Motor neuron (in vitro differentiated cells): ENCODE measurements at regions not wholly inside any gene's neighbourhood (a gene's known extent, or its start where the extent isn't known, plus 50 kb on each side); places are given as distances from the start of the nearest gene placed in this dataset.

Experiments
- ATAC-seq, 8 experiments: fragments of 200-7000 bp; cut with Tn5 transposase; replicated peaks in 6 of 8; 2 replicates each; pipeline ENCODE4 v1.8.0; 2021; ENCODE audit warnings: mild to moderate bottlenecking in 8 of 8, moderate library complexity in 8 of 8
- H3K27ac ChIP-seq, 2 donors: fragments of 250-450 bp; sonication (Bioruptor Pico); 2 replicates each; pipeline ENCODE4 v1.9.0; 2021; ENCODE audit warnings: antibody characterized with exemption in 2 of 2, mild to moderate bottlenecking in 2 of 2, moderate library complexity in 1 of 2
- H3K4me1 ChIP-seq, 2 donors: fragments of 250-450 bp; sonication (Bioruptor Pico); replicated peaks in 1 of 2; 2 replicates each; pipeline ENCODE4 v1.6.1; 2021; ENCODE audit warnings: antibody characterized with exemption in 2 of 2, mild to moderate bottlenecking in 2 of 2, moderate library complexity in 1 of 2
- H3K4me3 ChIP-seq, 5 donors: fragments of 250-450 bp; sonication (Bioruptor Pico); 2 replicates each; pipeline ENCODE4 v1.9.0; 2021; ENCODE audit warnings: antibody characterized with exemption in 5 of 5, mild to moderate bottlenecking in 5 of 5, moderate library complexity in 4 of 5
- WGBS, 10 experiments: fragments of 450-650 bp; shearing (Covaris generic); methylation state at CpG; one replicate each; pipeline ENCODE4 v1.0.0; 2022; 5-methylcytosine and 5-hydroxymethylcytosine counted together
- in situ Hi-C, 9 experiments: fragments of 400-800 bp; cut with MboI; loops; one replicate each; pipeline ENCODE4 v1.15.0; 2021; ENCODE audit warnings: low sequenced_read_pairs in 9 of 9, low pct_unique_long_range_greater_than_20kb in 2 of 9; ENCODE audit not compliant: unreplicated experiment in 9 of 9

GRCh38 chr9:108133101-108133500, 643.5 kb upstream of the KLF4 start:
- ATAC-seq, result no peak
- Histone ChIP-seq H3K4me1 (no peaks in the 10 kb centered on the region), H3K27ac (no peak overlapping the region), H3K4me3 (no peak overlapping the region)
- in situ Hi-C loops, result no loop called here

- in situ Hi-C loops, result no loop called here
- H3K4me1 ChIP-seq, result no peaks in the 10 kb centered on the region
- no peak for ATAC-seq
- no peak overlapping the region for H3K4me3 ChIP-seq
- WGBS, 10 experiments, result 90 to 100% (median 100%) methylated on average over 2 of the region's 2 CpGs; no CpG with 5 or more reads in 3 of the 10 experiments
- no peak overlapping the region for H3K27ac ChIP-seq
These were observed 641.3 kb upstream of the KLF4 start for GRCh38 chr9:108130905-108131304.

- 42 to 100% (median 92%) methylated on average over 2 to 4 of the region's 4 CpGs for WGBS, 10 experiments
- Histone ChIP-seq H3K4me1 (no peaks in the 10 kb centered on the region), H3K27ac (no peak overlapping the region), H3K4me3 (no peak overlapping the region)
- in situ Hi-C loops, result no loop called here
- ATAC-seq, result no peak
These were observed 636.1 kb upstream of the KLF4 start for GRCh38 chr9:108125625-108126024.

DNA sequence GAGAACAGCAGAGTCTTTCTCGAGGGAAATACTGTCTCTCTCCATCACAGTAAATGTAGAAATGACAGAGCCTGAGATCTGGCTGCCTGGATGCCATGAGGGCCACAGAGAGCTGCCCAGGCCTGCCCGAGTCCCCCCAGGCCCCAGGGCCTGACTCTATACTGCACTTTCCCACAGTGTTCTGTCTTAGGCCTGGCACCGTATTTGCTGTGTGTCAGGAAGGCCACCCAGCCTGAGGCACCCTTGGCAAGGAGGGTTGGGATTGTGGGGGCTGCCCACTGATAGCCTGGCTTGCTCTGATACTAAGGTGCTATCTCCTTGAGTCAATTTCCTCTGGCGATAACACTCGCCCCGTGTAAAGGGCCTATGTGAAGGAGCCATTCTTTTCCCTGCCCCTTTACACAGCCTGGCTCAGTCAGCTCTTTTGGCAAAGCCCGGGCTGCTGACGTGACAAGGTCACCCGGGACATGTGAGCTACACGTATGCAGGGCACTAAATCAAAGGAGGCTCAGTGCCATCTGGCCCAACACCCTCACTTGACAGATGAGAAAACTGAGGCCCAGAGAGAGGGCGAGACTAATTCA, 630.1 kb upstream of the KLF4 start:
- ATAC-seq, result no peak
- Histone ChIP-seq H3K27ac (no peak overlapping the region), H3K4me3 (no peak overlapping the region), H3K4me1 (no peaks in the 10 kb centered on the region)
- in situ Hi-C loops, result loop anchor here in 1 of 9 experiments (25.0 kb wide), 1 partner anchor 443 kb away; no protein-coding TSS in a partner anchor
- 45 to 90% (median 79%) methylated on average over 1 to 7 of the region's 11 CpGs; no CpG with 5 or more reads in 4 of the 10 experiments for WGBS, 10 experiments

DNA sequence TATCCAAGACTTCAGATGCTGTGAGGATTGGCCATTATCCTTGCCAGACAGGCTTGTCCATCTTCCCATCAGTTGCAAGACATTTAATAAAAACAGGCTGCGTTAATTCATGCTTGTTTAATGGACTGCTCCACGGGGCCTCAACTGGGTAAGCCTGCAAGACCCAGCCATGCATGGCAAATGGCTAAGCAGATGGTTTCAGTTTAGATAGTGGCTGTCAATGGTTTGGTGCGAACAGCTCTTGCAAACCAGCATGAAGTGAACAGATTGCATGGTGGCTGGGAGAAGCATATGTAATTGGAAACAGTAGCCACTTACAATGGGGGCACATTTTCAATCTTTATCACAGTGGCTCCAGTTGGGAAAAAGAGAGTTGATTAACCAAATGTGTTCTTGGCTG, 628.2 kb upstream of the KLF4 start:
- Histone ChIP-seq H3K4me1 (no peaks in the 10 kb centered on the region), H3K4me3 (no peak overlapping the region), H3K27ac (no peak overlapping the region)
- peak in 3 of 8 experiments; percentile 54 to 78 (median 71) for ATAC-seq
- in situ Hi-C loops, result loop anchor here in 1 of 9 experiments (25.0 kb wide), 1 partner anchor 445 kb away; no protein-coding TSS in a partner anchor
- WGBS, 10 experiments, result 17 to 83% (median 38%) methylated on average over 1 to 3 of the region's 3 CpGs; no CpG with 5 or more reads in 1 of the 10 experiments

DNA sequence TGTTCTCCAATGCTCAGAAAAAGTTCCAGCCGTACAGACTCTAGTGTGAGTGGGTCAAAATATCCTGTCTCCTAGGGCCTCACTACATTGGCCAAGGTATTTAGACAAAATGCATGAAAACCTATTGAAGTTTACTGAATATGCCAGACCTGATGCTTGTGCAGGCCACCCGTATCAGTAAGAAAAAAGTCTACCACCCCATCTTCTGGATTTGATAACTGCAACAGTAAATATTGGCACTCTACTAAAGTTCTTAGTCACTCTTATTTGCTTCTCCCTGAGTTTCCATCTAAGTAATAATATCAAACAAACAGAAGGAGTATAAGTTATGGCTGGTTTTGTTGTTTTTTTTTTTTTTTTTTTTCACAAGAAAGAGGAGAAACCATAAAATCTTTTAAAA, 627.7 kb upstream of the KLF4 start:
- in situ Hi-C loops, result loop anchor here in 1 of 9 experiments (25.0 kb wide), 1 partner anchor 445 kb away; no protein-coding TSS in a partner anchor
- ATAC-seq, result no peak
- 60 to 100% (median 100%) methylated on average over 1 to 2 of the region's 2 CpGs; no CpG with 5 or more reads in 3 of the 10 experiments for WGBS, 10 experiments
- Histone ChIP-seq H3K27ac (no peak overlapping the region), H3K4me1 (no peaks in the 10 kb centered on the region), H3K4me3 (no peak overlapping the region)

DNA sequence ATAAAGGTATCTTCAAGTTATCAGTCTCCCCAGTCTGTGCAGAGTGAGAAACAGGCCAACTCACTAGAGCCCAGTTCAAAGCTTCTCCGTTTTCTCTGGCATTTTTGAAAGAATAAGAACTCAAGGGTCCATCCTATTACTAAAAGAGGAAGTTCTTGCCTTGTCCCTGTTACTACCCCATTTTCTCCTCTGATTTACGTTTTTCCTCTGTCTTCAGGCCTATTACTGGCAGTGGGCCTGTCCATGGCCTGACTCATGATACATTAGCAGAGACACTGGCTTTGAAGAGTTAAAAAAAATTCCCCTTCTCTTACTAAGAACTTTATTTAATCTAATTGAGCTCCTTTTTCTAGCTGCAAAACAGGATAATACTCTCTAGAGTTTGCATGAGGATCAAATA, 624.0 kb upstream of the KLF4 start:
- H3K4me1 ChIP-seq, result peaks cover 0 to 10% of the 10 kb centered on the region in 2 donors
- WGBS, 10 experiments, result 17 to 86% (median 73%) methylated on average over 1 to 2 of the region's 2 CpGs; no CpG with 5 or more reads in 1 of the 10 experiments
- no peak overlapping the region for H3K4me3 ChIP-seq
- no peak overlapping the region for H3K27ac ChIP-seq
- in situ Hi-C loops, result loop anchor here in 1 of 9 experiments (25.0 kb wide), 1 partner anchor 449 kb away; no protein-coding TSS in a partner anchor
- no peak for ATAC-seq

DNA sequence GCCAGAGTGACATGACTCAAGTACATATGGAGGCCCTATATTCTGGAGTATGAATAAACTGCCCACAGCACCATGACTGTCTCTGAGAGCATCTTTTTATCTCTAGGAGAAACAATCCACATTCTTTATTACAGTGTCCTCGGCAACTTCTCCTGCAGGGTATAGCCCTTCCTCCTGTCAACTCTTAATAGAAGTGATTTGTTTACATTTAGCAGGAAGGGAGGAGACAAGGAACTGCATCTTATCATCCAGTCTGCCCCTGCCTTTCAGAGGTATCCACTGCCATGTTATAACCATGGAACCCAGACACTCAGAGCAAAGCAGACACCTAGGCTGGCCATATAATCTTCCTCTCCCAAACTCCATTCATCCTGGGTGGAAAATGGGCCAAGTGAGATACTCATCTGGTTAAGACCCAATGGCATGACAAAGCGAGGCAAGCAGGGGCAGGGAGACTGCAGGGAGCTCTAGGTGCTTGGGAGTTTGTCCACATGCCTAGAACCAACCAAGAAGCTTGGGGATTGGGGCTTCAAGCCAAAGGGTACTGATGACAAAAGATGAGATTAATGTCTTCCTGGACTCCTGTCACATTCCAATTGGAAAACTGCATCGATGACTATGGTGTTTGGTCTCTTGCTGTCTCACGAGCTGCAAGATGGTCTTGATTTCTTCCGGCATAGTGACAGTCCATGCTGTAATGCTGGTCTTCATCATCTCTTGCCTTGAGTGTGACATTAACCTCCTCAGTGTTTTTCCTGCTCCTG, 620.5 kb upstream of the KLF4 start:
- no peak overlapping the region for H3K27ac ChIP-seq
- peak in 5 of 8 experiments; percentile 18 to 49 (median 42) for ATAC-seq

DNA sequence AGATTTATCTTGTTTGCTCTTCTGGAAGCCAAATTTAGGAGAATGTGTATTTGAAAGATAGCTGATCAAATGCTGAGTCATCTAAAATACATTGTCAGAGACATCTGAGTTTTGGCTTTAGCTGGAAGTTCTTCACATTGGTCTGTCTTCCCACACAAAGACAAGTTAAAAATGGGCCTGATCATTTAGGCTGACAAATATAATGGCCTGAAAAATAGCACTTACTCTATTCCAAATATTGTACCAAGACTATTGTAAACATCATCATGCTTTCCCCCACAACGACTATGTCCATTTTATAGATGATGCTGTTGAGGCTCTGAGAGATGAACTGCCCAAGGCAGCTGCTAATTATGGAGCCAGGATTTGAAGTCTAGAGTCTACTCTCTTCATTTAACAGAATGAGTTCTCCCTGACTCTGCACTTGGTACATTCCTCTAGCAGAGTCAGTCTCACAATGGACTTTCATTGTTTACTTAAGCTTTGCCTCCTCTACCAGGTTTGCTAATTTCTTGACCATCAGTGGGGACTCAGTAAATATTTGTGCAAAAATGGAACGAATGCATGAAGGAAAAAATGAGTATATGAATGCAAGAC, 619.4 kb upstream of the KLF4 start:
- ATAC-seq, result no peak
- no peak overlapping the region for H3K27ac ChIP-seq
- H3K4me3 ChIP-seq, result no peak overlapping the region
- 0 to 100% (median 71%) methylated on average over 1 to 2 of the region's 2 CpGs; no CpG with 5 or more reads in 1 of the 10 experiments for WGBS, 10 experiments
- peaks cover 0 to 10% of the 10 kb centered on the region in 2 donors for H3K4me1 ChIP-seq
- in situ Hi-C loops, result loop anchor here in 1 of 9 experiments (25.0 kb wide), 1 partner anchor 453 kb away; no protein-coding TSS in a partner anchor

More for the DNA sequence above, 620.5 kb upstream of the KLF4 start:
- Histone ChIP-seq H3K4me3 (no peak overlapping the region), H3K4me1 (peaks cover 0 to 10% of the 10 kb centered on the region in 2 donors)
- WGBS, 10 experiments, result 43 to 100% (median 83%) methylated on average over 1 to 4 of the region's 5 CpGs; no CpG with 5 or more reads in 1 of the 10 experiments
- in situ Hi-C loops, result loop anchor here in 1 of 9 experiments (25.0 kb wide), 1 partner anchor 452 kb away; no protein-coding TSS in a partner anchor

DNA sequence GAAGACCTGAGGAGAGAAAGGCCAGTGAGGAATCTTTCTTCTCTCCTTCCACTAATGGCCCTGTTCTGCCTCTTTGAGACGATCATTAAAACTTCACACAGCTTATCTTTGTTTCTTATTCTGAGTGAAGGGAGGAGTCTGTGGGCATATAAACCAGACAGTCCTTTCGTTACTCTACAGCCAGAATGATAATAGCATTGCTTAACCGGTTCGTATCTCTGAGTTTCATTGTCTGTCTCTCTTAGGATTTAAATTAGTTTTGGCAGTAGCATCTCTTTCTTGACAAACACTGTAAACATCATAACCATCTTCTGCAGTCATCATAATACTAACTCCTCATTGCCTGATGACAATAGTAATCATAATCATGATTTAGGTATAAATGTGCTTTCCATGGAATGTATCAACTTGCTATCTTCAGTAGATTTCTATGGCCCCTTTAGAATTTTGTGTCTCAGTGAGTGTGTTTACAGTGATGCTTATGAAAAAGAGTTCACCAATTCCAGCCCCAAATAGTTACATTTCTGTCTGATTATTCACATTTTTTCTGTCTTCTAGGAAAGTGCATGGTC, 618.8 kb upstream of the KLF4 start:
- Histone ChIP-seq H3K27ac (no peak overlapping the region), H3K4me3 (no peak overlapping the region), H3K4me1 (peaks cover 3 to 10% of the 10 kb centered on the region in 2 donors)
- no peak for ATAC-seq
- 13 to 63% (median 44%) methylated on average over 1 to 4 of the region's 4 CpGs; no CpG with 5 or more reads in 1 of the 10 experiments for whole genome bisulfite sequencing, 10 experiments
- in situ Hi-C loops, result loop anchor here in 1 of 9 experiments (25.0 kb wide), 1 partner anchor 454 kb away; no protein-coding TSS in a partner anchor

- peak in 3 of 8 experiments; percentile 12 to 54 (median 17) for ATAC-seq
- no peak overlapping the region for H3K4me3 ChIP-seq
- in situ Hi-C loops, result loop anchor here in 1 of 9 experiments (25.0 kb wide), 1 partner anchor 456 kb away; no protein-coding TSS in a partner anchor
- H3K27ac ChIP-seq, result no peak overlapping the region
- H3K4me1 ChIP-seq, result peaks cover 3 to 8% of the 10 kb centered on the region in 2 donors
- 0 to 71% (median 64%) methylated on average over 1 to 5 of the region's 5 CpGs; no CpG with 5 or more reads in 2 of the 10 experiments for WGBS, 10 experiments
These were observed 616.3 kb upstream of the KLF4 start for GRCh38 chr9:108105885-108106284.

- Histone ChIP-seq H3K4me1 (peaks cover 3 to 5% of the 10 kb centered on the region in 2 donors), H3K4me3 (no peak overlapping the region), H3K27ac (no peak overlapping the region)
- no peak for ATAC-seq
- 86 to 100% (median 100%) methylated on average over 1 of the region's 1 CpG; no CpG with 5 or more reads in 5 of the 10 experiments for WGBS, 10 experiments
- in situ Hi-C loops, result loop anchor here in 1 of 9 experiments (25.0 kb wide), 1 partner anchor 457 kb away; no protein-coding TSS in a partner anchor
These were observed 615.4 kb upstream of the KLF4 start for GRCh38 chr9:108104991-108105390.
